ENCODE measurements at regions not wholly inside any gene's neighbourhood (a gene's known extent, or its start where the extent isn't known, plus 50 kb on each side); places are given as distances from the start of the nearest gene placed in this dataset.
A peak's percentile ranks its signal among the peaks of the same experiment; 100 is the strongest.
"Not testable (repeated sequence)": the region's sequence is repeated elsewhere in the genome, so short reads cannot be mapped to it uniquely, and the experiment has no call there.

DNA sequence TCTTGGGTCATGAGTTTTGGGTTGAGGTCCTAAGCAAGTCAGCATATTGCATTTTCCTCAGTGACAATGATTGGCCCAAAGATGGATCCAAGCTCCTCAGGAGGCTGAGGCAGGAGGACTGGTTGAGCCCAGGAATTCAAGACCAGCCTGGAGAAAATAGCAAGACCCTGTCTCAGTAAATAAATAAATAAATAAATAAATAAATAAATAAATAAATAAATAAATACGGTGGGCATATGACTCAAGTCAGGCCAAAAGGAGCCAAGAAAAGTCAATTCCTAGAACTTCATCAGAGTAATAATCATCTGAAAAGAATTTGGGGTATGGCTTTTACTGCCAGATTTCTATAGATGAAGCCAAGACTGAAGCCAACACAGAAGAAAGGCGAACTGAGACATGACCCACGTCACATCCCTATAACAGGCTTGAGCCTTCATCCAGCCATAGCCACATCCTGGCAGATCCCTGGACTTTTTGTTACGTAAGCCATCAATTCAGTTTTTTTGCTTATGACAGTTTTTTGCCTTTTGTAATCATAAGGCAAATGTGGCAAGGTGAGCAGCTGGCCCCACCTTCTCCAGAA lies 88.5 kb upstream of the NFASC start:
- DNase-seq, result no peak

DNA sequence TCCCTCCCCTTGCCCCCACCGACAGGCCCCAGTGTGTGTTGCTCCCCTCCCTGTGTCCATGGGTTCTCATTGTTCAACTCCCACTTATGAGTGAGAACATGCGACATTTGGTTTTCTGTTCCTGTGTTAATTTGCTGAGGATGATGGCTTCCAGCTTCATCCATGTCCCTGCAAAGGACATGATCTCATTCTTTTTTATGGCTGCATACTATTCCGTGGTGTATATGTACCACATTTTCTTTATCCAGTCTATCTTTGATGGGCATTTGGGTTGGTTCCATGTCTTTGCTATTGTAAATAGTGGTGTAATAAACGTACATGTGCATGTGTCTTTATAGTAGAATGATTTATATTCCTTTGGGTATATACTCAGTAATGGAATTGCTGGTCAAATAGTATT lies 85.6 kb upstream of the NFASC start:
- not testable (repeated sequence) for DNase-seq

DNA sequence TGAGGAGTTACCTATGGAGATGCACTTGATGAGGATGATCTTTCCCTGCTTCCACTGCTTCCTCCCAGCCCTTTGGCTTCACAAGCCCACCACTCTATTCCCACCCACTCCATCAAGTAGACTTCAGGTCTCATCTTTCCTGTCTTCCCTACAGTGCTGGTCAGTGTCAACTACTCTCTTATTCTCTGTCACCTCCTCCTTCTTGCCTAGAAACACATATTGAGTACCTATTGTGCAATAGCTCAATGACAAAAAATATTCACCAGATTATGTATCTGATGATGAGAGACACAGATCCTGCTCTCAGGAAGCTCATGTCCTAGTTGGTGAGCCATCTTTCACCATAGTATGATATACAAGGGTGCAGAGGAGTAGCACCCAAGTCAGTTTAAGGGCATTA lies 82.2 kb upstream of the NFASC start:
- no peak for DNase-seq

DNA sequence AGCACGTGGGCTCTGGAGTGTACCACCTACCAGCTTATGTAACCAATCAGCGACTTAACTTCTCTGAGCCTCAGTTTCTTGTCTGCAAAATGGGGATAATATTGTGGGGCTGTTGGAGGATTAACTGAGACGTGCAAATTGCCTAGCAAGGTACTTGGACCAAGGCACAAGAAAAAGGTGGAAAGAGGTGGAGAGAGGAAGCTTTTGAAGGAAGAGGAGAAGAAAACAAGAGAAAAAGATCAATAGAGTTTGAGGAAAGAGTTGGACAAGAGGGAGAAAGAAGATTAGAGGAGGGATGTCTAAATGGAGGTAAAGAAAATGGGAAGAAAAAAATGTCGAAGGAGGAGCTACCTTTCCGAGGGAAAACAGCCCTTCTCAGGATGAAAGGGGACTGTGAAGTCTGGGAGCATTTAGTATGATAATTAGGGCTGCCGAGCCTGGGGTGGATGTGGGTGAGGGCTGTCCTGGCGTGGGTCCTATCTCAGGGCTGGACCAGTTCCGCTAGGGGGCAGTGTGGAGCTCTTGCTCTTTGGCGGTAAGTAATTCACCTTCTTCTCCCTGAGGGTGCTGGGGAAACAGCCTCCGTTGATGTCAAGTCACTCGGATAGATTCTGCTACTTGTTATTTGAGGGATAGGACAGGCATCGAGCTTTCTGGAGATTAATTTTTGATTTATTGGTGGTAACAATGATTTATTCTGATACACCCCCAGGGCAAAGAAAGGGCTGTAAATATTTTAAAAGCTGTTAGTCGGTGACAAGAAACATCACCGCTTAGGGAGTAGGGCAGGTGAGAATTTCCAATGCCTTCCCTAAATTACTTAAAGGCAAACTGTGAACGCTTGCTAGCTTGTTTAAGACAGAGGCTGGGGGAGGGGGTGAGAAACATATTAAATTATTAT lies 79.0 kb upstream of the NFASC start:
- peak; percentile 60 for DNase-seq

DNA sequence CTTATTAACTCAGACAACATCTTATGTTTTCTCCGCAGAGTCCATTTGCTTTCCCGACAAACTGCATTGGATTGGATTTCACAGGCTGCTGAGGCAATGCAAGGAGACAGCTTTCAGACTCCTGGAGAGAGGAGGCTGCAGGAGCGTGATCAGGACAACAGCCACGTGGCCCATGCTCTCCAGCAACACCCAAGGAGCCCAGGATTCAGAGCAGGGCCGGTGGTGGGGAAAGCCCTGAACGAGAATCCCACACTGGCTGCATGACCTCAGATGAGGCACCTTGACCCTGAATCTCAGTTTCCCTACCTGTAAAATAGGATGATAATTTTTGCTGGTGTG lies 78.3 kb upstream of the NFASC start:
- no peak for DNase-seq

DNA sequence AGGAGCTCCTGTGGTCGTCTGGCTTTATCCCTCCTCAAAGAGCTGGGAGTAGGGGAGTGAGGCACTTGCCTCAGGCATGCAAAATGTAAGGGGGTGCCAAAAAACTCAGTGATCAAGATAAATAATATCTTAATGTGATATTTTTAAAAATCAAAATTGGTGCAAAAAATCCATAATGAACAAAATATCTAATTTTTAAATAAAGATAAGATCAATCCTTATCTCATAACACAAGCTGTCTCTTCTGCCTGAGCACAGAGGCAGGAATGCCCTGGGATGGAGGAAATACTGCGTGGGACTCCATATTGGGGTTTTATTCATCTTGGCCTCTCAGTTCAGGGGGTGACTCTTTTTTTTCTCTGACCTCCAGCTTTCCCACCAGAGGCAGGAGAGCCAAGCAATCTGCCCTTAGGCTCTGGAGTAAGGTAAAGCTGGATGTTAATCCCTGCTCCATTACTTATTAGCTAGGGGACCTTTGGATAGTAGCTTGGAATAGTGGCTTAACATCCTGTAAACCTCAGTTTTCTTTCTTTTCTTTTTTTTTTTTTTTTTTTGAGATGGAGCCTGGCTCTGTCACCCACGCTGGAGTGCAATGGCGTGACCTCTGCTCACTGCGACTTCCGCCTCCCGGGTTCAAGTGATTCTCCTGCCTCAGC lies 77.3 kb upstream of the NFASC start:
- no peak for DNase-seq

DNA sequence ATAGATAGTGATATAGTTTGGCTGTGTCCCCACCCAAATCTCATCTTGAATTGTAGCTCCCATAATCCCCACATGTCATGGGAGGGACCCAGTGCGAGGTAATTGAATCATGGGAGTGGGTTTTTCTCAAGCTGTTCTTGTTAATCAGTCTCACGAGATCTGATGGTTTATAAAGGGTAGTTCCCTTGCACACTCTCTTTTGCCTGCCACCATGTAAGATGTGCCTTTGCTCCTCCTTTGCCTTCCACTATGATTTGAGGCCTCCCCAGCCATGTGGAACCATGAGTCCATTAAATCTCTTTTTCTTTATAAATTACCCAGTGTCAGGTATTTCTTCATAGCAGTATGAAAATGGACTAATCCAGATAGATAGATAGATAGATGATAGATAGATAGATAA lies 73.8 kb upstream of the NFASC start:
- DNase-seq, result not testable (repeated sequence)

DNA sequence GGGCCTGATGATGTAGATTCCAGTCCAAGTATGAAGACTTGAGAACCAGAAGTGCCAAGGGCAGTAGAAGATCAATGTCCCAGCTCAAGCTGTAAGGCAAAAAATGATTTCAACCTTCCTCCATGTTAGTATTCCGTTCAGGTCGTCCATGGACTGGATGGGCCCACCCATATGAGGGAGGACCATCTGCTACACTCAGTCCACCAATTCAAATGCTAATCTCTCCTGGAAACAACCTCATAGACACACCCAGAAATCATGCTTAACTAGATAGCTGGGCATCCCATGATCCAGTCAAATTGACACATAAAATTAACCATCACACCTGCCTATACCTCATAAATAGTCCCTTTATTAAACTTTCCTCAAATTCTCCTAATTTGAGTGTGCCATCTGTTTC lies 73.3 kb upstream of the NFASC start:
- DNase-seq, result no peak

DNA sequence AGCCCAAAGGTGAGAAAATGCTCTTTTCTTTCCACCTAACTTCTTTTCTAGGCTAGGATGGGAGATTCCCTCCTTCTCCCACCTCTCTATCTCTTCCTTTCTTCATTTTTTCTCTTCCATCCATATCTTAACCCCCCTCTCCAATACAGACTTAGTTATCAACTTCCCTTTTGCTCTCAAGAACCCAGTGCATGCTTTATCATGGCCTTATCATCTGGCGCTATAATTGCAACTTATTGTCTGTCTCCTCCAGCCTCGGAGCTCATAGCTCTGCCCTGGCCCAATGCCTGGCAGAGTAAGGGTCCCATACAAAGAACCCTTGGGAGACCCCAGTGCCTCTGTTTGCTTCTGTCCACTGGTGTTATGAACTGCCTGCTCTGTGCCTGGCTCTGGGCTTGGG lies 71.0 kb upstream of the NFASC start:
- no peak for DNase-seq

DNA sequence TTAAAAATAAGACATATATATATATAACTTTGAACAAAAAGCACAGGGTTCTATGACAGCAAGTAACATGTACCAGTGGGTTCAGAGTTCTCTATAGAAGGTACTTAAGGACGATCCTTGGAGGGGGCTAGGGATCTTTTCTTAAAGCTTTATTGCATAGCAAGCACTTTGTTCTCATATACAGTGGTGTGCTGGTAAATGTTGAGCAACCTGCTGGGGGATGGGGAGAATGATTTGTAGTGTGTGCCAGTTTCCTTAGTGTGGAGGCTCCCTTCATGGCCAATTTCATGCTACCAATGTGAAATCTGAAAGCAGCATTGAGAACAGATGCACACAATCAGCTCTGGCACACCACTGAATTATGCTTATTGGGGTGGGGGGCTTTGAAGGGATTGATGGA lies 69.5 kb upstream of the NFASC start:
- DNase-seq, result no peak

DNA sequence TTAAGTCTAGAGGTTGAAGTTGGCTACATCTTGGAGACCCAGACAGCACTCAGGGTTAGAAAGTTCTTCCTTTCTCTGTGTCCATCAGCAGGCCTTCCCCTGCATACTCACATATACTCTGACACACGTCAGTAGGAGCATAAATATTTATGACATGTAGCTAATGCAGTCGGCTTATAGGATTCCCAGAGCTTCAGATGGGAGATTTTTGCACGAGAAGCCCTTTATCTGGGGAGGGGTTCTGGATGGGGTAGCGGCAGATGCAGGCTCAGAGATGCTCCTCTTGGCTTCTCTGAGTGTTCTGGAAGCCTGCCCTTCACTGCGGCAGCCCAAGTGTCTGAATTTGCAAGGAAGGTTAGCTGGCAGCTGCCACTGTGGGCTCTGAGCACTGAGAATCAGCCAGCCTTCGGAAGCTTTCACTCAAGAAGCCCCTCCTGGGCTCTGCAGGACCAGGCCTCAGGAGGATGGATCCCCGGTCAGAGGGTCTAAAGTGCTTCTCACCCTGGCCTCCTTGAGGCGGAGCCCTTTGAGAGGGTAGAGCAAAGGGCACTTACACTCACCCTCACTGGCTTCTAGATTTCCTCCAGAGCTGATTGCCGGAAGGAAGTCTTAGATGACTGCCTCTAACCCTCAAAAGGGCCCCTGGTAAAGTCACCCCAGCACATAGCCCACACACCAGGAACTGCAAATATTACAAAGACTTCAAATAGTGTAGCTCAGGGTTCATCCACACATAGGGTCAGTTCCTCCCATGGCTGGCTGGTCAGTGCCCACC lies 68.1 kb upstream of the NFASC start:
- no peak for DNase-seq

DNA sequence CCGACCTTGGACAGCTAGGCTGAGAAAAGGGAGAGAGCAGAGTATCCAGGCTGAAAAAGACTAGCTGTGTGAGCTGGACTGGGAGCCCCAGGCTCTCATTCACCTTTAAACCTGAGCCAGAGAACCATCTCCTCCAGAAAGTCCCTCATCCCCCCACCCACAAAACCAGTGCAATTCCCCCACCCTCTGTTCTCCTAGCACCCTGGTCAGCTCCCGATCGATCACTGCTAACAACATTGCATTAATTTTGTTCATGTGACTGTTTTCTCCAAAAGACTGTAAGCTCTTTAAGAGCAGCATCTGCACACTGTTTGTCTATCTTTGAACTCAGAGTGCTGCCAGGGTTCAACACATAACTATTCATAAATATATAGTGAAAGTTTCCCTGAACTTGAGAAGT lies 67.1 kb upstream of the NFASC start:
- DNase-seq, result no peak

DNA sequence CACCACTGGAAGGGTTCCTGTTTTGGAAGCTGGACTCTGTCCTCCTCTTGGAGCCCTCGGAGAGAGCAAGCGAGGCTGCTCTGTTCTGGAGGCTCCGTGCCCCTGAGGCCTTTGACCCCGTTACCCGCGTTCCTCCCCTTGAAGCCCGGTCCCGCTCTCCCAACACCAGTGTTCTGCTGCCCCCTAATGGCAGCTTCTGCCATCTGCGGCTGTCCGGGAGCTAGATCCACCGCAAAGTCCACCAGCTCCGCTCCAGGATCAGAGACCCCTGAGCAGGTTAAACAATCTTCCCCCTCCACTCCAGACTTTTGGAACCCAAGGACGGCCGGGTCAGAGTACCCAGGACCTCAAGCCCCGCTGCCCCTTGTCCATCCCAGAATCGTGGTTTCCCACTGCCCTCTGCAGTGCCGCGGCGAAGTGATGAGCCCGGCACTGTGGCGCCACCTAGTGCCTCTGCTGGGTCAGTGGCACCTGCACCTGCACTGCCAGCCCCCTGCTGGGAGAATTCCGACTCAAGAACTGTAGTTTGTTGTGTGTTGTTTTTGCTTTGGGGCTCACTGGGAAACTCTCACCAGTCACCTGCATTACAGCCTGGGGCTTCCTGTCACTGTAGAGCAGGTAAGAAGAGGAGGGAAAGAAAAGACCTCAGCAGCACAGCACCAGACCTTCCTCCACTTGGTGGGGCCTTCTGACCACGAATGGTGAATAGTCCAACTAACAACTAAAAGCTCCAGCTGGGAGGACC lies 63.5 kb upstream of the NFASC start:
- peak; percentile 97 for DNase-seq

DNA sequence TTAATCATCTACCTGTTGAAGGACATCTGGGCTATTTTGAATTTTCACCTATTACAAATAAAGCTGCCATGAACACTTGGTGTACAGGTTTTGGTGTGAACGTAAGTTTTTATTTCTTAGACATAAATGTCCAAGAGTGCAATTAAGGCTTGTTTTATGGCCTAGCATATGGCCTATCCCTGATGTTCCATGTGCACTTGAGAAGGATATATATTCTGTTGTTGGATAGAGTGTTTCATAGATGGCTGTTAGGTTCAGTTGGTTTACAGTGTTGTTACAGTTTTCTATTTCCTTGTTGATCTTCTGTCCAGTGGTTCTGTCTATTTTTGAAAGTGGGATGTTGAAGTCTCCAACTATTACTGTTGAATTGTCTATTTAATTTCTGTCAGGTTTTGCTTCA lies 61.2 kb upstream of the NFASC start:
- DNase-seq, result no peak

DNA sequence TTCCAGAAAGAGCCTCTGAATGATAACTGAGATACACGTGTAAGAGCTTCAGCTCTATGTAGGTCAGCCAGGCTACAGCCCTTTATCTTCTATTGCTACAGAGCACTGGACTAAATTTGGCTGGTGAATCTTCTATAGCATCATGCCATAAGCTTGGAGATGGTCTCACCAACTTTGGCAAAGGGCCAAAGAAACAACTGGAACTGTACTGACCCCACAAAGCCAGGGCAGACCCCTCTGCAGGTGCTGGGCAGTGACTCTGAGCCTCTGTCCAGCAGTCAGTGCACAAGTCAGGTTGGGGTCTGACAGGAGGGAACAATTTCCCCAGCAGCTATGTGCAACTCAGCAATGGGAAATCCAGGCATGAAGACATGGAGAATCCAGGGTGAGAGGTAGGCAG lies 57.8 kb upstream of the NFASC start:
- no peak for DNase-seq

DNA sequence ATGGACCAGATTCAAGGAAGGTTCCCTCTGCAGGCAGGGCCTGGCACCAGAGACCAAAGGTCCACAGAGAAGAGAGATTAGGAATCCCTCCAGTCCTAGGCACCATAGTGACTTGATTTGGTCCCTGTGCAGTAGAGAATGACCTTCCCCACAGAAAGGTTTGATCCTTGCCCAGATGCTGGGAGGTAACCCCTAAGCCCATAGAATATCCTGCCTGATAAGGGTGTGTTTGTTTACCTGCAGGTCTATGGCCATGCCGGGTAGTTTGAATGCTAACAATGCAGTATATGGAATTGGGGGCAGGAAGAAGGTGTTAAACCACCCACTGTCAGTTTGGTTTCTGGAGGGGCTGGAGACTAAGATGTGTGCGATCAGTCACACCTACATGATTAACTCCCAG lies 57.1 kb upstream of the NFASC start:
- DNase-seq, result no peak

DNA sequence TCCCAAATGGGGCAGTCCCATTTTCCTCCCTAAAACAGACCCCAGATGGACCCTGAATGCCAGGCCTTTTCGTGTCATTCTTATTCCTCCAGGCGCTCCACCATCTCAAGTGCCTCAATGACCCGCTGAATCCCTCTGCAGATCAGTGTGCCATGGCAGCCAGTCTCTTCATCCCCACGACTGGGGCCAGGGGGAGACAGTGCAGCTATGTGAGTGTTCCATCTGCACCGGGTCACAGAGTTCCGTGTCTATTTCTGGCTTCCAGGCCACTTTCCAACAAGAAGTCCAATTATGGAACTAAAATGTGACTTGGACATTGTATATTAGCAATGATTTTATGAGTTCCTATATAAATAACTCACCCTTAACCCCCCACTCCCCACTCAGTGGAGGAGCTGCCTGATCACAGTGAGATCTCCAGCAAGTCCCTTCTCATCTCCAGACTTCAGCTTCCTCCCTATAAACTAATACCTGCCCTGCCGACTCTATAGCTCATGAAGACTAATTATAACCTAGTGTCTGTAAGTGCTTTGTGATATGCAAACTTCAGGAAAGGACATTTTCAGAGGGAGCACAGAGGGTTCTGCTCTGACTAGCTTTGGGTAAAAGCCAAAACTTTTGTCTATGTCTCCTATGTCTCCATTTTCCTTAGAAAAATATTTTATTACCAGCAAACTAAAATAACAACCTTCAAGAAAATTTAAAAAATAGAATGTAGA lies 56.3 kb upstream of the NFASC start:
- DNase-seq, result no peak

DNA sequence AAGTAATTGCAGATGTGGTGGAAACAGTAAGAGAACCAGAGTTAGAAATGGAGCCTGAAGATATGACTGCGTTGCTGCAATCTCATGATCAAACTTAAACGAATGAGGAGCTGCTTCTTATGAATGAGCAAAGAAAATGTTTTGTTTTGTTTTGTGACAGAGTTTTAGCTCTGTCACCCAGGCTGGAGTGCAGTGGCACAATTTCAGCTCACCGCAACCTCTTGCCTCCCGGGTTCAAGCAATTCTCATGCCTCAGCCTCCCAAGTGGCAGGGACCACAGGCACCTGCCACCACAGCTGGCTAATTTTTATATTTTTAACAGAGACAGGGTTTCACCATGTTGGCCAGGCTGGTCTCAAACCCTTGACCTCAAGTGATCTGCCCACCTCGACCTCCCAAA lies 53.3 kb upstream of the NFASC start:
- DNase-seq, result no peak

DNA sequence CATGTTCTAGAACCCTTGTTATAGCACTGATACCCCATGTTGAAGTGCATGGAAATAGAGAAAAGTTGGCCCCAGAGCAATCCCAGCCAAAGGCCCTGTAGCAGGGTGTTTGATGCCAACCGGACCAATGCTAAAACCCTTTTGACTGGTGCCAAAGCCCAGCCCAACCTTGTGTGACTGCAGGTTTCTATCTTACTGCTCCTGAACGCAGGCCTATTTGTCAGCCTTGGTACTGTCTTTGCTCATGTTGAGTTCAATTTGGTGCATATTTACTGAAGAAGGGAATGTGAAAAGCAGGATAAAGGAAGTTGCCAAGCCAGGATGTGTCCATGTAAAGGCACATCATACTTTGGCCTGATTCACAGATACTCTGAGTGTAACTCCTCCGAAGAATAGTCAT lies 51.7 kb upstream of the NFASC start:
- peak; percentile 9 for DNase-seq

DNA sequence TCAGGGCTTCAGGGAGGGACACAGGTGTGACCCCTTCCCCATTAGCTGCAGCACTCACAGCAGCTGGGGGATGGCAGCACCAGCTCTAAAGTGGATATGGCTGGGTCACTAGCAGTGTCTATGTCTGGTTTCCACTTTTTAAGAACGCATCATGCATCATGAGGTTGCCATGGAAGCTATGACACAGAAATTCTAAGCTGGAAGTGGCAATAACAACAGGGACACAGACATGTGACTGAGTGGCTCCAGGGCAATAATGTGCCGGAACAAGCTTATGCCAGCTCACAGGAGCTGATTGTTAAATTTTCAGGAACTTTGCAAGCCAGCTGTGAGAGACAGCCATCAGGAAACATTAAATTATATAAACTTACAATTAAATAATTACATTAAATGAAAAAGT lies 51.2 kb upstream of the NFASC start:
- no peak for DNase-seq
